NCI-H526 treated with DMSO at 0.1 percent for 48 hours (cell line): ENCODE measurements at regions not wholly inside any gene's neighbourhood (a gene's known extent, or its start where the extent isn't known, plus 50 kb on each side); places are given as distances from the start of the nearest gene placed in this dataset.
A peak's percentile ranks its signal among the peaks of the same experiment; 100 is the strongest.

Experiments
- DNase-seq: peaks from one replicate; lab custom pipeline; 2025; lab: John Stamatoyannopoulos, UW

GRCh38 chr19:28414748-28415147 is 798.2 kb downstream of the UQCRFS1 start:
- DNase-seq = no peak

GRCh38 chr19:28409859-28410258 is 803.1 kb downstream of the UQCRFS1 start:
- no peak for DNase-seq

- DNase-seq = no peak
Measured at GRCh38 chr19:28406966-28407365, 806.0 kb downstream of the UQCRFS1 start.

- no peak for DNase-seq
Measured at GRCh38 chr19:28405346-28405742, 807.6 kb downstream of the UQCRFS1 start.

GRCh38 chr19:28404472-28404871 is 808.5 kb downstream of the UQCRFS1 start:
- DNase-seq = no peak

GRCh38 chr19:28403690-28404089 is 809.3 kb downstream of the UQCRFS1 start:
- DNase-seq = no peak

GRCh38 chr19:28402701-28403290 is 810.2 kb downstream of the UQCRFS1 start:
- no peak for DNase-seq

- DNase-seq = no peak
Measured at GRCh38 chr19:28401739-28402424, 811.1 kb downstream of the UQCRFS1 start.

- DNase-seq = no peak
Measured at GRCh38 chr19:28400953-28401671, 811.8 kb downstream of the UQCRFS1 start.

GRCh38 chr19:28399187-28399586 is 813.8 kb downstream of the UQCRFS1 start:
- DNase-seq = no peak

- DNase-seq = no peak
Measured at GRCh38 chr19:28397800-28398199, 815.2 kb downstream of the UQCRFS1 start.

- no peak for DNase-seq
Measured at GRCh38 chr19:28397306-28397705, 815.6 kb downstream of the UQCRFS1 start.

- DNase-seq = peak; percentile 70
Measured at GRCh38 chr19:28396287-28396831, 816.6 kb downstream of the UQCRFS1 start.

- no peak for DNase-seq
Measured at GRCh38 chr19:28394725-28395124, 818.2 kb downstream of the UQCRFS1 start.

GRCh38 chr19:28393574-28394336 is 819.2 kb downstream of the UQCRFS1 start:
- DNase-seq = no peak

- DNase-seq = no peak
Measured at GRCh38 chr19:28388988-28389387, 824.0 kb downstream of the UQCRFS1 start.

GRCh38 chr19:28387507-28387906 is 825.4 kb downstream of the UQCRFS1 start:
- no peak for DNase-seq

GRCh38 chr19:28386470-28386869 is 826.5 kb downstream of the UQCRFS1 start:
- DNase-seq = no peak

GRCh38 chr19:28386066-28386465 is 826.9 kb downstream of the UQCRFS1 start:
- no peak for DNase-seq

GRCh38 chr19:28377077-28377476 is 835.9 kb downstream of the UQCRFS1 start:
- DNase-seq = no peak

- DNase-seq = no peak
Measured at GRCh38 chr19:28374971-28375370, 838.0 kb downstream of the UQCRFS1 start.

GRCh38 chr19:28372576-28373247 is 840.2 kb downstream of the UQCRFS1 start:
- no peak for DNase-seq
